Activated naive CD4-positive, alpha-beta T cell treated with Interleukin-2 at 50 U/mL for 16 hours (primary cell): ENCODE measurements at regions not wholly inside any gene's neighbourhood (a gene's known extent, or its start where the extent isn't known, plus 50 kb on each side); places are given as distances from the start of the nearest gene placed in this dataset.
"Not testable (repeated sequence)": the region's sequence is repeated elsewhere in the genome, so short reads cannot be mapped to it uniquely, and the experiment has no call there.

ENCODE experiments used
- DNase-seq: peaks from one replicate; pipeline ENCODE4 v3.0.0-alpha.2; 2020

GRCh38 chr7:149562602-149563001 lies 65.0 kb upstream of the ZNF746 start:
- no peak for DNase-seq

- no peak for DNase-seq
Measured at GRCh38 chr7:149561072-149561471, 63.5 kb upstream of the ZNF746 start.

GRCh38 chr7:149559711-149560110 lies 62.1 kb upstream of the ZNF746 start:
- no peak for DNase-seq

GRCh38 chr7:149558149-149558861 lies 60.7 kb upstream of the ZNF746 start:
- DNase-seq: no peak

- not testable (repeated sequence) for DNase-seq
Measured at GRCh38 chr7:149556525-149556924, 58.9 kb upstream of the ZNF746 start.

- DNase-seq: not testable (repeated sequence)
Measured at GRCh38 chr7:149554821-149555220, 57.2 kb upstream of the ZNF746 start.

- not testable (repeated sequence) for DNase-seq
Measured at GRCh38 chr7:149553991-149554390, 56.4 kb upstream of the ZNF746 start.

GRCh38 chr7:149552799-149553198 lies 55.2 kb upstream of the ZNF746 start:
- no peak for DNase-seq
